ENCODE measurements at regions not wholly inside any gene's neighbourhood (a gene's known extent, or its start where the extent isn't known, plus 50 kb on each side); places are given as distances from the start of the nearest gene placed in this dataset.

GRCh38 chrX:121504153-121504552 is 456.7 kb downstream of the GLUD2 start:
- H3K4me3 ChIP-seq (ENCODE audit: insufficient read depth, low read length, poor library complexity, severe bottlenecking): no peak overlapping the region
- H3K9ac ChIP-seq (ENCODE audit: low read length): no peak overlapping the region
- no peaks in the 10 kb centered on the region for H3K79me2 ChIP-seq (ENCODE audit: insufficient read depth, low read length)
- no peak overlapping the region for H3K4me2 ChIP-seq (ENCODE audit: low read depth, low read length, poor library complexity, severe bottlenecking)
- H2AFZ ChIP-seq (ENCODE audit: low read depth, low read length, severe bottlenecking): no peak overlapping the region
- H3F3A ChIP-seq (ENCODE audit: insufficient read depth): no peaks in the 10 kb centered on the region
- H3K9me3 ChIP-seq (ENCODE audit: insufficient read depth, low read length): no peaks in the 10 kb centered on the region
- no peaks in the 10 kb centered on the region for H3K27me3 ChIP-seq (ENCODE audit: low read length)
- no peaks in the 10 kb centered on the region for H3K9me2 ChIP-seq (replicated peaks; ENCODE audit: insufficient read depth, low read length)
- no peaks in the 10 kb centered on the region for H3K36me3 ChIP-seq (ENCODE audit: low read length)
- H3K27ac ChIP-seq (ENCODE audit: low read depth, low read length): no peak overlapping the region
- no peak for TF ChIP-seq EZH2phosphoT487 (conservative IDR thresholded peaks at IDR 0.05; ENCODE audit: low read length)
- TF ChIP-seq CTCF (IDR thresholded peaks at IDR 0.05; ENCODE audit: insufficient read depth, low read length, poor library complexity, severe bottlenecking): no peak
- no peaks in the 10 kb centered on the region for H4K20me1 ChIP-seq (ENCODE audit: low read depth, low read length)

GRCh38 chrX:121546317-121546716 is 498.9 kb downstream of the GLUD2 start:
- H3K9me2 ChIP-seq (replicated peaks; ENCODE audit: insufficient read depth, low read length): no peaks in the 10 kb centered on the region
- TF ChIP-seq EZH2phosphoT487 (conservative IDR thresholded peaks at IDR 0.05; ENCODE audit: low read length): no peak
- no peak for TF ChIP-seq CTCF (IDR thresholded peaks at IDR 0.05; ENCODE audit: insufficient read depth, low read length, poor library complexity, severe bottlenecking)

GRCh38 chrX:121558886-121559285 is 511.5 kb downstream of the GLUD2 start:
- Histone ChIP-seq H3K9me3 (ENCODE audit: insufficient read depth, low read length) (no peaks in the 10 kb centered on the region), H3K27me3 (ENCODE audit: low read length) (no peaks in the 10 kb centered on the region), H3K9me2 (replicated peaks; ENCODE audit: insufficient read depth, low read length) (no peaks in the 10 kb centered on the region), H4K20me1 (ENCODE audit: low read depth, low read length) (no peaks in the 10 kb centered on the region), H3K4me2 (ENCODE audit: low read depth, low read length, poor library complexity, severe bottlenecking) (no peak overlapping the region), H3K9ac (ENCODE audit: low read length) (no peak overlapping the region), H3K36me3 (ENCODE audit: low read length) (no peaks in the 10 kb centered on the region), H3K79me2 (ENCODE audit: insufficient read depth, low read length) (no peaks in the 10 kb centered on the region), H3K4me3 (ENCODE audit: insufficient read depth, low read length, poor library complexity, severe bottlenecking) (no peak overlapping the region), H3F3A (ENCODE audit: insufficient read depth) (no peaks in the 10 kb centered on the region), H2AFZ (ENCODE audit: low read depth, low read length, severe bottlenecking) (no peak overlapping the region), H3K27ac (ENCODE audit: low read depth, low read length) (no peak overlapping the region)
- TF ChIP-seq CTCF (IDR thresholded peaks at IDR 0.05; ENCODE audit: insufficient read depth, low read length, poor library complexity, severe bottlenecking) (no peak), EZH2phosphoT487 (conservative IDR thresholded peaks at IDR 0.05; ENCODE audit: low read length) (no peak)

More at GRCh38 chrX:121546317-121546716, 498.9 kb downstream of the GLUD2 start:
- no peaks in the 10 kb centered on the region for H3K79me2 ChIP-seq (ENCODE audit: insufficient read depth, low read length)
- H2AFZ ChIP-seq (ENCODE audit: low read depth, low read length, severe bottlenecking): no peak overlapping the region
- H3K27me3 ChIP-seq (ENCODE audit: low read length): no peaks in the 10 kb centered on the region
- no peak overlapping the region for H3K4me3 ChIP-seq (ENCODE audit: insufficient read depth, low read length, poor library complexity, severe bottlenecking)
- H3K9me3 ChIP-seq (ENCODE audit: insufficient read depth, low read length): no peaks in the 10 kb centered on the region
- no peaks in the 10 kb centered on the region for H4K20me1 ChIP-seq (ENCODE audit: low read depth, low read length)
- H3F3A ChIP-seq (ENCODE audit: insufficient read depth): no peaks in the 10 kb centered on the region
- no peak overlapping the region for H3K4me2 ChIP-seq (ENCODE audit: low read depth, low read length, poor library complexity, severe bottlenecking)
- H3K36me3 ChIP-seq (ENCODE audit: low read length): no peaks in the 10 kb centered on the region
- H3K9ac ChIP-seq (ENCODE audit: low read length): no peak overlapping the region
- H3K27ac ChIP-seq (ENCODE audit: low read depth, low read length): no peak overlapping the region
